Left renal pelvis (tissue), 4 donors: ENCODE measurements at regions not wholly inside any gene's neighbourhood (a gene's known extent, or its start where the extent isn't known, plus 50 kb on each side); places are given as distances from the start of the nearest gene placed in this dataset.
A peak's percentile ranks its signal among the peaks of the same experiment; 100 is the strongest.

ENCODE experiments used
- DNase-seq, 4 donors: peaks; one replicate each; pipeline ENCODE4 v3.0.0-alpha.2; 2013; ENCODE audit warnings: low read depth in 4 of 4, low spot score in 3 of 4

DNA sequence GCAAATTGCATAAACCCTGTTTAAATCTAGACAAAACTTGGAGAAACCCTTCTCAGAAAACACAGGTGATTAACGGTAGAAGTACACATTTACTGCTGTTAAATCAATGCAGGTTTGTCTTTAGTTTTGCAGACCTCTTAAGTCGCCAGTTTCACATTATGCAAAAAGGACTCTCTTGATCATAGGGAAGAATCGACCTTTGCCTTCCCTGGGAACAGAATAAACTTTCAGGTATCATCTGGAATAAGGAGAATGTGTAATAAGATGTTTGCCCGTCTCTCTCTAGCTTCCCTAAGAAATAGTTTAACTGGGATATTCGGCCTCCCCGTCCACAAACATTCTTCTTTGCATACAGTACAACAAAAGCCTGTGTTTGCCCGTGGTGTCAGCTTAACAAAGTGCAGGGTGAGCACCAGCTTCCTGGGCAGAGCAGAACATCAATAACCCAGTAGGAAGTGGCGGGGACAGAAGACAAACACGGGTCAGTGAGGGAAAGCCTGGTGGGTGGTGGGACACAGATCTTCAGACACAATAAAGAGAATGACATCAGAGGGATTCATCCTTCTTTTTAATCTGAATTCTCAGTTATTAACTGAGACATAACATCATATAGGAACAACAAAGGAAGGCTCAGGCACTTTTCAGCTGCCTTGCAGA lies 1077.7 kb upstream of the SLC10A2 start:
- peak in 1 of 4 donors; percentile 15 for DNase-seq

DNA sequence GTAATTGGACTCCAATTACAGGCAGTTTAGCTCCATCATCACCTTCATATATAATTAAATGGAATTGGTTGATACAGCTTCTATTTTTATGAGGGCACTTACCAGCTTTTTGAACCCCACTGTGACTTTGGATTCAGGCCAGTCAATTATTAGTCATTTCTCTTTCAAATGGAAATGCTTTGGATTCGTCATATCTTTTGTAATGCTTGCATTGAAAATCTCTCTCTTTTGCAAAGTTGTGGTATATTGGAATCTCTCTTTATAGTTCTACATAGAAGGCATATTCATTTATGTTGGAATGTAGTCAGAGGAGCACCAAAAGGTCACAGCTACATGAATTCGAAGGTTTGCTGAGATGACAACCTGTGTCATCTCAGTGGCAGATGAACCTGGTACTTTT lies 1074.3 kb upstream of the SLC10A2 start:
- no peak for DNase-seq

DNA sequence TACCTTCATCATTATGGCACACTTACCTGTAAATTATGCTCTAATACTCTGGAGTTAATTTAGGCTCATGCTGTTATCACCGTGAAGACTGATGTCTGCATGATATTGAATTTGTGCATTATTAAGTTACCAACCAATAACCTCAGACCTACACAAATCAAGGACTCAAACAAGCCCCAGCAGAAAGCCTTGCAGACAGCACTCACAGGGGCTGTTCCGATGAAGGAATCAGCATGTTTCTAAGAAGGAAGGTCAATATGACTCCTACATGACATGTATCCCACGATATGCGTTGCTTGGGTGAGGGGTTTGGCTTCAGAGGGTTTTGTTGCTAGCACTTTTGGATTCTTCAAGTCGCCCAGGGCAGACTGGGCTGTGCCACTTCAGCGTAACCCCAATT lies 1071.2 kb upstream of the SLC10A2 start:
- no peak for DNase-seq

GRCh38 chr13:104132849-104133248 lies 1066.6 kb upstream of the SLC10A2 start:
- DNase-seq: no peak

GRCh38 chr13:104114101-104114500 lies 1047.9 kb upstream of the SLC10A2 start:
- DNase-seq: no peak

DNA sequence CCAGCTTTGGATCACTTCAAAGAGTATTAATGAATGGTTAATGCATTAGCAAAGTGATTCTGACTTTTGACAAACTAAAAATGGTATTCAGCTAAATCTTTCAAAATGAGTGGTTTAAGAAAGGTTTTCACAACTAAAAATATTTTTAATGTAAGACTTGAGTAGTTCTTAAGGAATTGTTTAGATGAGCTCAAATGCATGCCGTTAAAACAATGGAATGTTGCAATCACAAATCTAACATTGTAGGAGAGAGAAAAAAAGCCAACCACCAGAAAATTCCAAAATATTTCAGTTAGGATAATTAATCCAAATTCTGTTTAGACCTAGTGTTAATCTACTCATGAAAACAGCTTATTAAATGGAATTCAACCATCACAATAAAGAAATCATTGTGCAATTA lies 1044.8 kb upstream of the SLC10A2 start:
- no peak for DNase-seq

DNA sequence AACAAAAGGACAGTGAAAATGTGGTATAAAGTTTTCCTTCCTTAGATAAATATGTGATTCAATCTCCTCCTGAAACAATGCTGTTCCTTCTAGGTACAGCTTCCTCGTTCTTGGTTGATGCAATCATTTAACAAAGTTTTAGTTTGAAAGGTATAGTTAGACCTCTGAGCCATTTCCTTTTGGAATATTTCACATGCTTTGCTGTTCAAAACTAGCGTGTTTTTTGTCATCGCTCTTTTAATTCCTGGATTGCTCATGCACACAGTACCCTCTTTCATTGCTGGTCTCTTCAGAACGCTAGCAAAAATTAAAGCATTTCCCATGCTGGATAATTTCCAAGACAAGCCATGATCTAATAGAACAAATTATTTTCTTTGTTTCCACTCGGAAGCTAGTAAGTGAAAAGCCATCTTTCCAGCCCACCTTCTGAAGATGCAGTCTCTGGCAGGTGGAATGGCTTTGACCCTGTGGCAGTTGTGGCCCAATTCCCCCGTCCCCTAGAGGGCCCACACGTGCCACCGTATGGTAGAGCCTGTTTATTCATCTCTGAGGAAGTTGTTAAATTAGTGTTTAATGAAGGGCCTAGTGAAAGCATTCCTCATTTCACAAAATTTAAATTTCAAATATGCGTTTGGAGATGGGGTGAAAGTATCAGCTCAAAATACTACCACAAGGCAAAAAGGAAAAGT lies 1040.6 kb upstream of the SLC10A2 start:
- DNase-seq: no peak

DNA sequence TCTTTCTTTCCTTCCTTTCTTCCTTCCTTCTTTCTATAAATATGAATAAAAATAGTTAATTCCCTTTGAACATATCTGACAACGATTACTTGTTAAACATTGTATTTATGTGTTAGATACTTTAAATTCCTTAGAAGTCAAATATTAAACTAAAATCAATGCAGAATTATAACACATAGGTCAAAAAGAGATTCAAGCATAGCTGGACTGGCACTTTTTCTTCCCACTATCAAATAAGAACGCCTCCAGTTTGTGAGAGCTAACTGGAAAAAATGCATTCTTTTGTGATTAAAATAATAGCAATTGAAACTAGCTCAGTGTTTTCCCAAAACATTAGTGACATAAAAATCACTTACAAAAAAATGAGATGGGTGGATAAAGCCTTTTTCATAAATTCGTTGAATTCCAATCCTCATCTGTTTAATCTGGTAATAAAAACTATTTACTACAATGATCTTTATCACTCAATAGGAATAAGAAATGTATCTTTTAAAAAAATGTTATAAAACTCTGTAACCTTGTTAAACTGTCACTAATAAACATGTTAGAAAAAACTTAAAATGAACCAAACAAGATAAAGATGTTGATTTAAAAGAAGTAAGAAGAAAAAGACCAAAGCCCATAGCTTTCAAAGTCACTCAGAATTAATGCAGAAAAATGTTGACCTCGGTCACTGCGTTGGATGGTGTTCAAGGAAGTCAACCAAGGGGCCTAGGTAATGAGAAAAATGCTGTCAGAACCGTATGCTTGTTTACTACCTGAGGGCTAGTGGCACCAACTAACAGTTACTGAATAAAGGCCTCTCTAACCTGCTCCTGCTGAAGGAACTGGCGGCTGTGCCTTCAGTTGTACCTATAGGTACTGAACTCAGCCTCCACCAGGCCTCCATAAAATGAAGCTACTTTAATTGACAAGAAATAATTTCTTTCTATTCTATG lies 1039.5 kb upstream of the SLC10A2 start:
- DNase-seq: no peak

- no peak for DNase-seq
These were observed 1033.5 kb upstream of the SLC10A2 start for GRCh38 chr13:104099750-104100149.

DNA sequence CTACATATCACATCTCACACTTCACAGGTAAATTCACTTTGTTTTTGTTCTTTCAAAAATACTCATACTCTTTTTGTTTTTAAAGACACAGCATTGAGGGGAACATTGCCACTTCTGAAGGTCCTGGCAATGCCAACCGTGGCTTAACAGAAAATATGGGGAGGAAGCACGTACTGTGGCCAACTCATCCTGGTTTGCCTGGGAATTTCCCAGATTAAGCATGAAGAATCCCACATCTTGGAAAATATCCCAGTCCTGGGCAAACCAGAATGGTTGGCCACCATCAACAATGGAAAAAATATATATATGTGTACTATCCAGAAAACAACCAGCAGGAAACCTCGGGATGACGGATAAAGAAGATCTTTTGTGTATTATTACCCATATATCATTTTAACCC lies 1032.2 kb upstream of the SLC10A2 start:
- DNase-seq: no peak

DNA sequence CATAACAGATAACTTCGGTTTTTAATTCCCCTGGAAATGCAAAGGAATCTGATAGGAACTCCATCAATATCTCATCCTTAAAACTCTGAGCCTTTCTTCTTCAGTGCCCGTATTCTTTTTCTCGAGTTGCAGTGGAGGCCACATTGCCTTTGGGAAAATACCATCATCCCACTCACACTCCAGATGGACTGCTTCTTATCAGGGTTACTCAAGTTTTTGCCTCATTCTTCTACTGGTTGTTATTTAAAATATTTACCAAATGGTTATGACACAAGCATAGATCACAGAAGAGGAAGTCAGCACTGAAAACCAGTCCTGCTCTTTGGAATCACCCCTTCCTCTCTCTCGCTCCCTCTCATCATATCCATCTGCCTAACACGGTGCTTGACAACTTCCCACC lies 1020.5 kb upstream of the SLC10A2 start:
- no peak for DNase-seq

DNA sequence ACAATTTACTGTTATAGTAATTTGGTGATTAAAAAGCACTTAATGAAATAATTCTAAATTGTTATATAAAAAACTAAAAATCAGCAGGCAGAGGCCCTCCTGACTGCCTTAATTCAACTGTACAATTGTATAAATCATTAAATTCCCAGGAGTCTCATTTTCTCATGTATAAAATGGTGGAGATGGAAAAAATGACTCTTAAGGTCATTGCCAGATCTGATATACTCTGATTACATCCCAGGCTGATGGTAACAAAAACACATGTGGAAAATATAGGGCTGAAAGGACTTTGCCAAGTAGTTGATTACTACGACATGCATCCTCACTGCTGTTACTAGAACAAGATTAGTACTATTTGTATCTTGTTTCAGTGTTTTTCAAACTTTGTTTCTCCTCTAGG lies 1020.0 kb upstream of the SLC10A2 start:
- DNase-seq: no peak

- DNase-seq: no peak
These were observed 1019.4 kb upstream of the SLC10A2 start for GRCh38 chr13:104085611-104086010.

GRCh38 chr13:104074326-104074725 lies 1008.1 kb upstream of the SLC10A2 start:
- DNase-seq: no peak

DNA sequence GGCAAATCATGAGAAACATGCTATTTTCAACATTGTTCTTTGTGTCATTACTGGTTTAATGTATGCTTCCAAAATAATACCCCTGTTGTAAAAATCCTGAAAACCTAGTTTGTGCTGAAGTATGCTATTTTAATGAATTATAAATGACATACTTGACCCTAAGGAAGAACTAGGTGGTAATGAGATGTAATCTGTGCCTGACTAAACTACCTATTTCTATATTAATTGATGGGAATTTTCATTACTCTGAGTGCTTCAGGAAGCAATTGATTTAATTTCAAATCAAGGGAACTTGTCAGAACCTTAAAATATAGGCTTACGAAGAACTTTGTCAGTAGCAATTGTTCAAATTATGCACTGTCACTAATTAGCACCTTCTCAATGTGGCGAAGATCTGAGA lies 1005.6 kb upstream of the SLC10A2 start:
- DNase-seq: no peak

GRCh38 chr13:104065328-104065727 lies 999.1 kb upstream of the SLC10A2 start:
- no peak for DNase-seq

GRCh38 chr13:104057861-104058260 lies 991.6 kb upstream of the SLC10A2 start:
- DNase-seq: no peak

GRCh38 chr13:104045907-104046306 lies 979.7 kb upstream of the SLC10A2 start:
- no peak for DNase-seq

DNA sequence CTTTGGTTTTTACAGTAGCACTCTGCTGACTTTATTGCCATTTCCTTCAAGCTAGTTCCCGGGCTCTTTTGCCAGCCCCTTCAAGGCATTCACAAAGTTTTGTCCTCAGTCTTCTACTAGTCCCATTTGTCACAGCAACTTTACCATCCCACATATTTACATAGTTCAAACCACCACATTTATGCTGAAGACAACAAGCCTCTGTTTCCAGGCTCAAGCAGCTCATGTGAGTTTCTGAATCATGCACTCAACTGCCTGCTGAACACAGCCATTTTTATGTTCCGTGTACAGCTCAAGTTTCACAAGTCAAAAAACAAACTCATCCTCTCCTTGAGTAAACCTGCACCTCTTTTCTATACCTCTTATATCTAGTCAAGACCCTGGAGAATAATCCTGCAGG lies 977.0 kb upstream of the SLC10A2 start:
- DNase-seq: no peak

GRCh38 chr13:104034891-104035290 lies 968.7 kb upstream of the SLC10A2 start:
- DNase-seq: no peak

DNA sequence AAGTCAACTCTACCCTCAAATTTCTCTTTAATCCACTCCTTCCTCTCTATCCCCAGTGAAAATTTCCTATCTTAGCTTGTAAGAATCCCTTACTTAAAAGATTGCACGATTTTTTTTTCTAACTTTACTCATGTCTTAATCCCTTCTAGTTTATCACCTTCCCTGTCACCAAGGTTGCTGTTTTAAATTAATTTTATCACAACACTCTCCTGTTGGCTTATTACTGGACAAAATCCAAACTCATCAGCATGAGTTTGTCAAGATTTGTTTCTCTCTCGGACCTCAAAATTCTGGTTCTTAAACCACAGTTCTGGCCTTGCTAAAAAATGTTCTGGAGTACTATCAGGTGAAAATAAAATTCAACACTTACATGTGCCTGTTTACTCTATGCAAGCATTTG lies 959.1 kb upstream of the SLC10A2 start:
- DNase-seq: no peak
